Dendritic cell treated with granulocyte-macrophage colony-stimulating factor and Interleukin-4, amounts not matched to agents 40 ng/mL and 50 ng/mL, for 4 days (primary cell): ENCODE measurements at regions not wholly inside any gene's neighbourhood (a gene's known extent, or its start where the extent isn't known, plus 50 kb on each side); places are given as distances from the start of the nearest gene placed in this dataset.
"Not testable (repeated sequence)": the region's sequence is repeated elsewhere in the genome, so short reads cannot be mapped to it uniquely, and the experiment has no call there.

ENCODE experiments used
- H3K27ac Mint-ChIP-seq: one replicate; pipeline ENCODE4 v1.8.0; 2022; ENCODE audit warnings: mild to moderate bottlenecking, mixed read lengths
- H3K27me3 Mint-ChIP-seq: one replicate; pipeline ENCODE4 v1.8.0; 2022; ENCODE audit warnings: mild to moderate bottlenecking, mixed read lengths
- H3K36me3 Mint-ChIP-seq: one replicate; pipeline ENCODE4 v1.8.0; 2022; ENCODE audit warnings: low read depth, mixed read lengths
- H3K4me1 Mint-ChIP-seq: one replicate; pipeline ENCODE4 v1.8.0; 2022; ENCODE audit warnings: low read depth, mixed read lengths
- H3K4me3 Mint-ChIP-seq: one replicate; pipeline ENCODE4 v1.8.0; 2022; ENCODE audit warnings: mild to moderate bottlenecking, moderate library complexity, mixed read lengths
- H3K9me3 Mint-ChIP-seq: one replicate; pipeline ENCODE4 v1.8.0; 2022; ENCODE audit warnings: mixed read lengths
- intact Hi-C: fragments of 100-400 bp; cut with micrococcal nuclease; formaldehyde crosslinking; loops from one replicate; pipeline ENCODE4 v1.15.0; 2022

DNA sequence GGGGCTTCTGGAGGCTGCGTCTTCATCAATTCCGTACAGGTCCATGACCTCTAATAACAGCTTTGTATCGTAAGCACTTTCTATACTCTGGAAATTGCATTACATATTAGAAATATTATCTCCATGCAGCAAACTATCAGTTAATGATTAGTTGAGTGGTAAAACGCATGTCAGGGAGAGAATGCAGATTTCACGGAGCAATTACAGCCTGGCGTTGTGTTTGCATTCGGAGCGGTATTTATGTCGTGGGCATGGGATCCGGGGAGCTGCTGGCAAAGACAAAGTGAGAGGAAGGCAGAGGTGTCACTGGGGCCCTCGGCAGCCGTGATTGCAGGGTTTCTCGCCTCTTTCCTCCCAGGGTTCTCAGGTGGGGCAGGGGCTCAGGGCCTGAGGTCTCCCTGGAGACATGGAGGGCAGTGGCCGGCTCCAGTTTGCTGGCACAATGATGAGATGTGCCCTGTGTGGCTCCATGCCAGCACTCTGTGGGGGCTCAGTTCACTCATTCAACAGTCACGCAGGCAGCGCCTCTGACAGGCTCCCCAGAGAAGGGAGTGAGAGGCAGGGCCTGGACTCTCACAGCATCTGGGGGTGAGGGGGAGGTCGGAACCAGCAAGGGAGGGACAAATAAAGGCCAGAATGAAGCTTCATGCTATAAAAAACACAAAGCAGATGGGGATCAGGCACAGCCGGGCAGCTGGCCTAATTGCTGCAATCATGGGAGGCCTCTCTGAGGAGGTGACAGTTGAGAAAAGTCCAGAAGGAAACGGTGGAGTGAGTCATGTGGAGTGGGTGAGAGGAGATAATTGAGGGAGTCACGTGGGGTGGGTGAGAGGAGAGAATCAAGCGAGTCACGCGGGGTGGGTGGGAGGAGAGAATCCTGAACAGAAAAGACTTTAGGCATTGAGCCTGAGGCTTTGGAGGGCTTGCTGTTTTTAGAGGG, 1002.7 kb downstream of the BRD1 start:
- H3K9me3 Mint-ChIP-seq: no peaks in the 10 kb centered on the region
- H3K36me3 Mint-ChIP-seq: no peaks in the 10 kb centered on the region
- H3K27me3 Mint-ChIP-seq: no peaks in the 10 kb centered on the region
- intact Hi-C loops: no loop called here
- H3K4me3 Mint-ChIP-seq: no peak overlapping the region
- no peaks in the 10 kb centered on the region for H3K4me1 Mint-ChIP-seq
- H3K27ac Mint-ChIP-seq: no peak overlapping the region

DNA sequence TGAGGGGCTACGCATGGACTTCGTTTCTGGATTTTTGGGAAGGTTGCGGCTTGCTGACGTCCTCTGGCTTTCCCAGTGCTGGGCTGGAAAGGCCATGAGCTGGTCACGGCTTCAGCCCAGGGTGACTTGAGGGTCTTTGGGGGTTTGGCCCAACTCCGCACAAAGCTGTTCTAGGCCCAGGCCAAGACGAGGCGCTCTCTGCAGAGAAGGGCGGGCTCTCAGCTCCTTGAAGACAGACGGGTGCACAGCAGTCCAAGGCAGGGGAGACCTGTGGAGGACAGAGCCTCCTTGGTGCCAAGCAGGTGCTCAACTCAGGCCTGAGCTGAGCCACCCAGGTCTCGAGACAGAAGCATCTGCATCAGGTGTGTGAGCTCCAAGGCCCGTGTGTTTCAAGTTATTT, 1003.7 kb downstream of the BRD1 start:
- H3K27ac Mint-ChIP-seq: no peak overlapping the region
- intact Hi-C loops: no loop called here
- no peaks in the 10 kb centered on the region for H3K9me3 Mint-ChIP-seq
- H3K4me1 Mint-ChIP-seq: no peaks in the 10 kb centered on the region
- no peaks in the 10 kb centered on the region for H3K36me3 Mint-ChIP-seq
- H3K4me3 Mint-ChIP-seq: no peak overlapping the region
- no peaks in the 10 kb centered on the region for H3K27me3 Mint-ChIP-seq

GRCh38 chr22:48822278-48823233, 1005.1 kb downstream of the BRD1 start:
- H3K4me1 Mint-ChIP-seq: no peaks in the 10 kb centered on the region
- intact Hi-C loops: no loop called here
- no peak overlapping the region for H3K27ac Mint-ChIP-seq
- H3K36me3 Mint-ChIP-seq: no peaks in the 10 kb centered on the region
- H3K9me3 Mint-ChIP-seq: no peaks in the 10 kb centered on the region
- no peaks in the 10 kb centered on the region for H3K27me3 Mint-ChIP-seq
- no peak overlapping the region for H3K4me3 Mint-ChIP-seq

DNA sequence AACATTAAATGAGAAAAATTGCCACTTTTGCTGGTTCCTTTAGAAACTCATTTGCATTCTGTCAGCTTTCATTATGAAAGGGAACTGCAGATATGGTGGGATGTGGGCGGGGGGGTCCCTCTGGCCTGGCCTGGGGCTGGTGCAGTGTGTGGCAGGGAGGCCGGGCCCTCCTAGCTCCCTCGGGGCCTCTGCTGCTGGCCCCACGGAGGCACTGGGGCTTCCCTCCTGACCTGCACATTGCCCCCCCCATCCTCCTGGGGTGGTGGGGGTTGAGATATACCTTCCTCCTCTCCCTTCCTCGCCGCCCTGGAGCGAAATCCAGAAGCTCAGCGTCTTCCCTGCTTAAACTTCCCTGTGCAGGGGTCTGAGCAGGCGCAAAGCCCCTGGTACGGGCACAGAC, 1005.9 kb downstream of the BRD1 start:
- H3K9me3 Mint-ChIP-seq: no peaks in the 10 kb centered on the region
- no peaks in the 10 kb centered on the region for H3K4me1 Mint-ChIP-seq
- H3K4me3 Mint-ChIP-seq: no peak overlapping the region
- intact Hi-C loops: no loop called here
- H3K27me3 Mint-ChIP-seq: no peaks in the 10 kb centered on the region
- H3K27ac Mint-ChIP-seq: no peak overlapping the region
- H3K36me3 Mint-ChIP-seq: no peaks in the 10 kb centered on the region

- no peaks in the 10 kb centered on the region for H3K27me3 Mint-ChIP-seq
- no peak overlapping the region for H3K4me3 Mint-ChIP-seq
- H3K9me3 Mint-ChIP-seq: no peaks in the 10 kb centered on the region
- intact Hi-C loops: no loop called here
- no peaks in the 10 kb centered on the region for H3K4me1 Mint-ChIP-seq
- no peaks in the 10 kb centered on the region for H3K36me3 Mint-ChIP-seq
- H3K27ac Mint-ChIP-seq: no peak overlapping the region
Observed at GRCh38 chr22:48821346-48821690, 1006.4 kb downstream of the BRD1 start.

DNA sequence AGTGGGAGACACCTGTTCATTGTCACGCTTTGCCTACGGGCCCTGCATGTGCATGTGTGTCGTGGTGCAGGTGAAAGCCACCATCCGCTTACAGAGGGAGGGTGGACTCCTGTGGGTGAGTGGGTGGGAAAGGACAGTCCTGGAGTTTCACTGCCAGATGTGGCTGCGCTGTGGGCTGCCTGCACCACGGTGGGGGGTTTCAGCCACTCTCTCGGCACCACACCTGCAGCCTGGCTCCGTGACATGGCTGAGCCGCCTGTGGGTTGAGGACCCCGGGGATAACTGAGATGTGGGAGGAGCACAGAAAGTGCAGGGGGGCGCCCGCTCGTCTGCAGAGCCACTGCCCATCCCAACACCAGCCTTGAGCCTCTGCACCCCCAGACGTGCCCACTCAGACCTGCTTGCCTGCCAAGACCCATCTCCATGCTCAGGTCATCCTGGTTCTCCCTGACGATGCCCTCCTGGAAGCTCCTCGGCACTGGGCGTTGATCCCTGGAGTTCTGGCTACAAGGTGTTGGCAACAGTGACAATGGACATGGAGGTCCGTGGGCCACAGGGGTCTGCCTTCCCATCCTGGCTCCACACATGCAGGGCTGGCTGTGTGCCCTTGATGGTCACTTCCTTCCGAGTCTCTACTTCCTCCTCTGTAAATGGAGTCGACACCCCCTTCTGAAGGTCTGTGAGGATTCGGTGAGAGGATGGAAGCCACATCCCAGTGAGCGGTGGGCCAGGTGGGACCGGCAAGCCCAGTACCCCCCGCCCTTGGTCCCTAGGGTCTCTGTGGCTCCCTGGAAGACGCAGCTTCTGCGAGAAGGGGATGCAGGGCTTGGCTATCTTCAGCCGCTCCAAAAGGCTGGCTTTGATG, 1007.0 kb downstream of the BRD1 start:
- H3K36me3 Mint-ChIP-seq: no peaks in the 10 kb centered on the region
- H3K9me3 Mint-ChIP-seq: no peaks in the 10 kb centered on the region
- intact Hi-C loops: no loop called here
- H3K4me3 Mint-ChIP-seq: no peak overlapping the region
- no peaks in the 10 kb centered on the region for H3K4me1 Mint-ChIP-seq
- H3K27ac Mint-ChIP-seq: no peak overlapping the region
- no peaks in the 10 kb centered on the region for H3K27me3 Mint-ChIP-seq

GRCh38 chr22:48819961-48820360, 1007.7 kb downstream of the BRD1 start:
- no peak overlapping the region for H3K27ac Mint-ChIP-seq
- H3K27me3 Mint-ChIP-seq: no peaks in the 10 kb centered on the region
- no peaks in the 10 kb centered on the region for H3K4me1 Mint-ChIP-seq
- intact Hi-C loops: no loop called here
- H3K4me3 Mint-ChIP-seq: no peak overlapping the region
- H3K36me3 Mint-ChIP-seq: no peaks in the 10 kb centered on the region
- H3K9me3 Mint-ChIP-seq: no peaks in the 10 kb centered on the region

- intact Hi-C loops: no loop called here
- Mint-ChIP-seq H3K4me1 (no peaks in the 10 kb centered on the region), H3K4me3 (no peak overlapping the region), H3K36me3 (no peaks in the 10 kb centered on the region), H3K9me3 (no peaks in the 10 kb centered on the region), H3K27ac (no peak overlapping the region), H3K27me3 (no peaks in the 10 kb centered on the region)
Observed at GRCh38 chr22:48819232-48819631, 1008.4 kb downstream of the BRD1 start.

DNA sequence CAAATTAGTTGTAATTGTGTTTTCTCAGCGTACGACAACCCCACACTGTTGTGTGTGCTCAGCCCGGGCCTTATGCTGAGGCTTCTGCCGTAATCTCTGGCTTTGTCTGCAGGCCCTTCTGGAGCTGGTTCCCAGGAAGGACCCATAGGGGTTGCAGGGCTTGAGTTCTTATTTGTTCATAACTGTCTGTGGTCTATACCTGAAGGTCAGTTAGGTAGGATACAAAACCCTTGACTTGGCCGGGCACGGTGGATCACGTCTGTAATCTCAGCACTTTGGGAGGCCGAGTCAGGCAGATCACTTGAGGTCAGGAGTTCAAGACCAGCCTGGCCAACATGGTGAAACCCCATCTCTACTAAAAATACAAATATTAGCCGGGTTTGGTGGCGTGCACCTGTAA, 1010.2 kb downstream of the BRD1 start:
- H3K9me3 Mint-ChIP-seq, H3K36me3 Mint-ChIP-seq, H3K27ac Mint-ChIP-seq, H3K27me3 Mint-ChIP-seq, H3K4me1 Mint-ChIP-seq, H3K4me3 Mint-ChIP-seq, intact Hi-C loops: not testable (repeated sequence)

DNA sequence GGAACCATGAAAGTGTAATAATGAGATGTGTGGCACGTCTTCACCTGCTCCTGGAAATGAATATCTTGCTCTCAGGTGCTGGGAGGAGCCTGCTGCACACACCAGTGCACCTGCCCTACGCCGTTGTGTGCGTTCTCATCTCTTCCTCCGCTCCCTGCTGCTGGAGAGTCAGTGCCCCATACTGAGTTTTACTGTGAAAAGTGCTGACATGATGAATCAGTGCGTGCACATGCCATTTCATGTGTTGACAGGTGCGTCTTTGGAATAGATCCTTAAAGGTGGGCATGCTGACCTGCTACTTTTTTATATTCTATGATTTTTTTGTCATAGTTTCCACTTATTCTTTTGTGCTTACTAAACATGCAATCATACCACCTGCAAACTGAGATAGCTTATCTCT, 1015.8 kb downstream of the BRD1 start:
- intact Hi-C loops: no loop called here
- Mint-ChIP-seq H3K4me1 (no peaks in the 10 kb centered on the region), H3K27me3 (no peaks in the 10 kb centered on the region), H3K9me3 (no peaks in the 10 kb centered on the region), H3K27ac (no peak overlapping the region), H3K4me3 (no peak overlapping the region), H3K36me3 (no peaks in the 10 kb centered on the region)

DNA sequence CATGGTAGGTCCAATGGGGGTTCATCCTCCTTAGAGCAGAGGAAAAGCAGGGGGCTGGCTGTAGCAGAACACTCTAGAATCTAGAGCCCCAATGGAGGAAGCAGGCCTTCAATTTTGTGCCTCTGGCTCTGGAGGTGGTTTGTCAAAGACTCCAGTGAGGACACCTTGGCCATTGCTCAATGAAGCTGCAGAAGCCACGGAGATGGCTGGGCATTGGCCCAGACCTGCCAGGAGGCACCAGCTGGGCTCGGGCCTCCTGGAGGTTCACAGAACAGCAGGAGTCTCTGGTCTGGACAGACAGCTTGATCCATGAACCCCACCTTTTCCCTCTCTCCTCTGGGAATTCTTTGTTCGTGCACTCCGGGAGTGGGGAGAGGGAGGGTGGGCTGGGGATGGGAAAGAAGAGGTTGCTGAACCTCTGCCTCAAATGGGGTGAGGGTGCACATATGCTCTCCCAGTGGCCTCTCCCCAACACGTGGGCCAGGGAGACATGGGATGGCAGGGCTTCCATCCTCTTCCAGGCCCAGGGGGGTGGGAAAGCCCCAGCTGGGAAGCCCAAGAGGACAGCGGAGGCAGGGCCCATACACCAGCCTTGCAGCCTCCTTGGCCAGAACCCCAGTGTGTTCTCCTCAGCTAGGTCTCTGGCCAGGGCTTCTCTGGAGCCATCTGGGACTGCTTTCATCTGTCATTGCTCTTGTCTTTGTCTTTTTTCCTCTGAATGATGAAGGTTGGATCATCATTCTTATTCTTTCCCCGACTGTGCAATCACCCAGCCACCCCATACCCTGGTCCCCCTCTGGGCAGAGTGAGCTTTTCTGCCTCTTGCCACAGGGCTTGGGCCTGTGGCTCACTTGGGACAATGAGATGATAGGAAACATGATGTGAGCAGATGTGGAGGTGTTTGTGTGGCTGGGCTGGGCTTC, 1019.4 kb downstream of the BRD1 start:
- intact Hi-C loops: no loop called here
- no peak overlapping the region for H3K4me3 Mint-ChIP-seq
- no peaks in the 10 kb centered on the region for H3K36me3 Mint-ChIP-seq
- H3K4me1 Mint-ChIP-seq: no peaks in the 10 kb centered on the region
- H3K27ac Mint-ChIP-seq: no peak overlapping the region
- no peaks in the 10 kb centered on the region for H3K9me3 Mint-ChIP-seq
- H3K27me3 Mint-ChIP-seq: no peaks in the 10 kb centered on the region

DNA sequence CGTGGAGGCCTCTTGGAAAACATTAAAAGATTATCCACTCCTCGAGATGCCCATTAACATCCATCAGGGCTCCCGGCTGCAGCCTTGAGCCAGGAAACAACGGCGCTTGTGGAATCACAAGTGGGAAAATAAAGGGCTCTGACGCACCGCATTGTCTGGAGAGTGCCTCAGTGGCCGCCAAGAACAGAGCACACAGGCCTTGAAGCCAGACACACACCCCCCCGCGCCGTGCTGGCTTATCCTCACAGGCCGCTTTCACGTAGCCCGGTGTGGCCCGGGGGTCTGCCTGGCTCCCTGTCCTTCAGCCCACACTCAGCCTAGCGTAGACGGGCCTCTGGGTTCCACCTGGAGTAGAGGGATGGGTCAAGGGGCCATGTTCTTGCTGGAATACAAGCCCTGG, 1020.5 kb downstream of the BRD1 start:
- H3K4me3 Mint-ChIP-seq: no peak overlapping the region
- no peak overlapping the region for H3K27ac Mint-ChIP-seq
- intact Hi-C loops: no loop called here
- H3K4me1 Mint-ChIP-seq: no peaks in the 10 kb centered on the region
- no peaks in the 10 kb centered on the region for H3K36me3 Mint-ChIP-seq
- H3K9me3 Mint-ChIP-seq: no peaks in the 10 kb centered on the region
- H3K27me3 Mint-ChIP-seq: no peaks in the 10 kb centered on the region

GRCh38 chr22:48806227-48806781, 1021.4 kb downstream of the BRD1 start:
- Mint-ChIP-seq H3K9me3 (no peaks in the 10 kb centered on the region), H3K27me3 (no peaks in the 10 kb centered on the region), H3K36me3 (no peaks in the 10 kb centered on the region), H3K4me3 (no peak overlapping the region), H3K27ac (no peak overlapping the region), H3K4me1 (no peaks in the 10 kb centered on the region)
- intact Hi-C loops: no loop called here
